Liver (tissue), 8 donors: ENCODE measurements at regions not wholly inside any gene's neighbourhood (a gene's known extent, or its start where the extent isn't known, plus 50 kb on each side); places are given as distances from the start of the nearest gene placed in this dataset.

ENCODE experiments used
- DNase-seq: peaks from one replicate; pipeline ENCODE4 v3.0.0-alpha.2; 2017; ENCODE audit warnings: low spot score
- H3K27ac ChIP-seq, 2 donors: one replicate each; pipeline ENCODE4 v1.7.0; 2013; ENCODE audit warnings: inconsistent platforms in 2 of 2, low read length in 2 of 2, control low read depth in 1 of 2, low read depth in 1 of 2, mild to moderate bottlenecking in 1 of 2
- H3K27me3 ChIP-seq, 4 donors: one replicate each; pipeline versions ENCODE4 v1.6.1 to v1.7.0; 2013; ENCODE audit warnings: low read length in 3 of 4, inconsistent platforms in 1 of 4, mild to moderate bottlenecking in 1 of 4, moderate library complexity in 1 of 4; ENCODE audit not compliant: control insufficient read depth in 4 of 4, insufficient read depth in 4 of 4
- H3K36me3 ChIP-seq, 4 donors: one replicate each; pipeline versions ENCODE4 v1.6.1 to v1.7.0; 2013; ENCODE audit warnings: low read length in 3 of 4, mild to moderate bottlenecking in 3 of 4, low read depth in 1 of 4, moderate library complexity in 1 of 4; ENCODE audit not compliant: control insufficient read depth in 4 of 4, insufficient read depth in 3 of 4
- H3K4me1 ChIP-seq, 4 donors: one replicate each; pipeline versions ENCODE4 v1.6.1 to v1.7.0; 2013; ENCODE audit warnings: low read length in 3 of 4, mild to moderate bottlenecking in 3 of 4, moderate library complexity in 1 of 4; ENCODE audit not compliant: control insufficient read depth in 4 of 4, insufficient read depth in 4 of 4
- H3K4me3 ChIP-seq, 3 donors: one replicate each; pipeline versions ENCODE4 v1.6.1 to v1.7.0; 2013; ENCODE audit warnings: low read length in 3 of 3, control low read depth in 1 of 3, low read depth in 1 of 3, mild to moderate bottlenecking in 1 of 3
- H3K9ac ChIP-seq, 2 donors: one replicate each; pipeline ENCODE4 v1.7.0; 2013; ENCODE audit warnings: low read length in 2 of 2, mild to moderate bottlenecking in 2 of 2, moderate library complexity in 2 of 2, control low read depth in 1 of 2, low read depth in 1 of 2
- H3K9me3 ChIP-seq, 4 donors: one replicate each; pipeline versions ENCODE4 v1.6.1 to v1.7.0; 2013; ENCODE audit warnings: low read length in 3 of 4; ENCODE audit not compliant: control insufficient read depth in 4 of 4
- ATF3 ChIP-seq: IDR thresholded peaks from 2 replicates; pipeline ENCODE4 v1.6.1; 2016; ENCODE audit warnings: antibody characterized with exemption
- CTCF ChIP-seq: fragments of 150-350 bp; IDR thresholded peaks from 2 replicates; pipeline ENCODE4 v1.5.1; 2017; ENCODE audit warnings: improper control_type of control experiment, low read depth, low read length; ENCODE audit not compliant: missing input control
- EGR1 ChIP-seq, 2 donors: IDR thresholded peaks; 2 replicates each; pipeline ENCODE4 v1.6.1; 2016 to 2018; ENCODE audit warnings: antibody characterized with exemption in 2 of 2, low read depth in 2 of 2
- FOXA1 ChIP-seq: IDR thresholded peaks from 2 replicates; pipeline ENCODE4 v1.6.1; 2016; ENCODE audit warnings: antibody characterized with exemption
- FOXA2 ChIP-seq: IDR thresholded peaks from 2 replicates; pipeline ENCODE4 v1.6.1; 2016; ENCODE audit warnings: antibody characterized with exemption
- GABPA ChIP-seq, 2 donors: IDR thresholded peaks in 1 of 2; conservative IDR thresholded peaks in 1 of 2; 2 replicates each; pipeline ENCODE4 v1.6.1; 2016; ENCODE audit warnings: antibody characterized with exemption in 2 of 2, mild to moderate bottlenecking in 1 of 2, moderate library complexity in 1 of 2
- HNF4A ChIP-seq, 2 donors: conservative IDR thresholded peaks; 2 replicates each; pipeline ENCODE4 v1.6.1; 2016; ENCODE audit warnings: antibody characterized with exemption in 2 of 2, mild to moderate bottlenecking in 2 of 2
- HNF4G ChIP-seq: IDR thresholded peaks from 2 replicates; pipeline ENCODE4 v1.6.1; 2016; ENCODE audit warnings: antibody characterized with exemption
- JUND ChIP-seq, 2 donors: IDR thresholded peaks; 2 replicates each; pipeline ENCODE4 v1.6.1; 2016; ENCODE audit warnings: antibody characterized with exemption in 2 of 2
- MAX ChIP-seq: IDR thresholded peaks from 2 replicates; pipeline ENCODE4 v1.6.1; 2016; ENCODE audit warnings: antibody characterized with exemption
- NR2F2 ChIP-seq: IDR thresholded peaks from 2 replicates; pipeline ENCODE4 v1.6.1; 2016; ENCODE audit warnings: antibody characterized with exemption
- RAD21 ChIP-seq, 2 donors: IDR thresholded peaks; 2 replicates each; pipeline ENCODE4 v1.6.1; 2016; ENCODE audit warnings: antibody characterized with exemption in 2 of 2, mild to moderate bottlenecking in 2 of 2
- REST ChIP-seq: IDR thresholded peaks from 2 replicates; pipeline ENCODE4 v1.6.1; 2016; ENCODE audit warnings: antibody characterized with exemption, mild to moderate bottlenecking
- RXRA ChIP-seq, 2 donors: IDR thresholded peaks; 2 replicates each; pipeline ENCODE4 v1.6.1; 2017 to 2018; ENCODE audit warnings: antibody characterized with exemption in 2 of 2, mild to moderate bottlenecking in 1 of 2
- SP1 ChIP-seq: IDR thresholded peaks from 2 replicates; pipeline ENCODE4 v1.6.1; 2018; ENCODE audit warnings: antibody characterized with exemption, mild to moderate bottlenecking
- TAF1 ChIP-seq: conservative IDR thresholded peaks from 2 replicates; pipeline ENCODE4 v1.6.1; 2016; ENCODE audit warnings: antibody characterized with exemption, mild to moderate bottlenecking
- YY1 ChIP-seq: IDR thresholded peaks from 2 replicates; pipeline ENCODE4 v1.6.1; 2016; ENCODE audit warnings: antibody characterized with exemption, mild to moderate bottlenecking
- ZBTB33 ChIP-seq: IDR thresholded peaks from 2 replicates; pipeline ENCODE4 v1.6.1; 2016; ENCODE audit warnings: antibody characterized with exemption
- WGBS: extraction: QIAGEN DNeasy Blood & Tissue Kit; methylation state at CpG from one replicate; pipeline ENCODE4 v1.1.7; 2013; 5-methylcytosine and 5-hydroxymethylcytosine counted together
- donor health status: healthy.
- donor health status: healthy.
- donor health status: healthy.
- donor health status: healthy.
- donor health status: healthy.

- Histone ChIP-seq H3K27ac (no peak overlapping the region), H3K27me3 (no peaks in the 10 kb centered on the region), H3K9ac (no peak overlapping the region), H3K9me3 (no peaks in the 10 kb centered on the region), H3K4me3 (no peak overlapping the region), H3K36me3 (no peaks in the 10 kb centered on the region), H3K4me1 (no peaks in the 10 kb centered on the region)
- 79% methylated on average over 3 of the region's 3 CpGs for WGBS
- TF ChIP-seq TAF1 (no peak), MAX (no peak), ZBTB33 (no peak), FOXA2 (no peak), NR2F2 (no peak)
- DNase-seq: no peak
Observed at GRCh38 chr21:35896060-35896459, 164.3 kb downstream of the SETD4 start.

- Histone ChIP-seq H3K4me3 (no peak overlapping the region), H3K27ac (no peak overlapping the region), H3K9ac (no peak overlapping the region), H3K27me3 (no peaks in the 10 kb centered on the region), H3K9me3 (no peaks in the 10 kb centered on the region), H3K4me1 (no peaks in the 10 kb centered on the region), H3K36me3 (no peaks in the 10 kb centered on the region)
- 90% methylated on average over 2 of the region's 2 CpGs for WGBS
- DNase-seq: no peak
- TF ChIP-seq HNF4G (no peak), MAX (no peak), YY1 (no peak), TAF1 (no peak), GABPA (IDR thresholded peaks at IDR 0.05 in 1 of 2, conservative IDR thresholded peaks at IDR 0.05 in 1 of 2) (no peak)
Observed at GRCh38 chr21:35895598-35895997, 164.7 kb downstream of the SETD4 start.

GRCh38 chr21:35893156-35893555, 167.2 kb downstream of the SETD4 start:
- no peak overlapping the region for H3K27ac ChIP-seq
- no peaks in the 10 kb centered on the region for H3K36me3 ChIP-seq
- no peak overlapping the region for H3K4me3 ChIP-seq
- H3K9ac ChIP-seq: no peak overlapping the region
- H3K9me3 ChIP-seq: no peaks in the 10 kb centered on the region
- 90% methylated on average over 3 of the region's 3 CpGs for WGBS
- no peaks in the 10 kb centered on the region for H3K27me3 ChIP-seq
- TF ChIP-seq RAD21 (IDR thresholded peaks at IDR 0.05): no peak
- no peak for TF ChIP-seq ZBTB33
- TF ChIP-seq GABPA (IDR thresholded peaks at IDR 0.05 in 1 of 2, conservative IDR thresholded peaks at IDR 0.05 in 1 of 2): no peak
- TF ChIP-seq EGR1 (IDR thresholded peaks at IDR 0.05; ENCODE audit: low read depth in 2 of 2): no peak
- TF ChIP-seq ATF3: no peak
- no peak for TF ChIP-seq TAF1
- TF ChIP-seq SP1: no peak
- no peak for TF ChIP-seq RXRA (IDR thresholded peaks at IDR 0.05)
- TF ChIP-seq JUND (IDR thresholded peaks at IDR 0.05): no peak
- no peak for TF ChIP-seq HNF4A (conservative IDR thresholded peaks at IDR 0.05)
- TF ChIP-seq NR2F2: no peak
- TF ChIP-seq YY1: no peak
- no peak for TF ChIP-seq FOXA1
- TF ChIP-seq HNF4G: no peak
- TF ChIP-seq FOXA2: no peak
- TF ChIP-seq CTCF: no peak
- TF ChIP-seq MAX: no peak
- no peak for TF ChIP-seq REST
- no peak for DNase-seq
- H3K4me1 ChIP-seq: no peaks in the 10 kb centered on the region
